Skin epidermis (tissue), 12 donors: ENCODE measurements at regions not wholly inside any gene's neighbourhood (a gene's known extent, or its start where the extent isn't known, plus 50 kb on each side); places are given as distances from the start of the nearest gene placed in this dataset.
A peak's percentile ranks its signal among the peaks of the same experiment; 100 is the strongest.

Experiments used
- H3K27ac ChIP-seq, 21 experiments: fragments of 200-600 bp; sonication (generic) in 11 of 21; one replicate each; pipeline ENCODE4 v1.5.0; 2020; ENCODE audit warnings: mild to moderate bottlenecking in 3 of 21, inconsistent platforms in 2 of 21, moderate library complexity in 2 of 21
- H3K4me3 ChIP-seq, 7 experiments: fragments of 200-600 bp; sonication (generic) in 2 of 7; one replicate each; pipeline ENCODE4 v1.5.0; 2020; ENCODE audit warnings: inconsistent platforms in 2 of 7, mild to moderate bottlenecking in 2 of 7, moderate library complexity in 1 of 7

- no peak overlapping the region for H3K27ac ChIP-seq
These were observed 324.9 kb upstream of the SLC14A2 start for GRCh38 chr18:45290364-45290763.

GRCh38 chr18:45291621-45292615 is 323.4 kb upstream of the SLC14A2 start:
- H3K4me3 ChIP-seq, result no peak overlapping the region
- H3K27ac ChIP-seq, result no peak overlapping the region

More at GRCh38 chr18:45290364-45290763, 324.9 kb upstream of the SLC14A2 start:
- no peak overlapping the region for H3K4me3 ChIP-seq

GRCh38 chr18:45295388-45295787 is 319.9 kb upstream of the SLC14A2 start:
- no peak overlapping the region for H3K4me3 ChIP-seq
- H3K27ac ChIP-seq, result no peak overlapping the region

DNA sequence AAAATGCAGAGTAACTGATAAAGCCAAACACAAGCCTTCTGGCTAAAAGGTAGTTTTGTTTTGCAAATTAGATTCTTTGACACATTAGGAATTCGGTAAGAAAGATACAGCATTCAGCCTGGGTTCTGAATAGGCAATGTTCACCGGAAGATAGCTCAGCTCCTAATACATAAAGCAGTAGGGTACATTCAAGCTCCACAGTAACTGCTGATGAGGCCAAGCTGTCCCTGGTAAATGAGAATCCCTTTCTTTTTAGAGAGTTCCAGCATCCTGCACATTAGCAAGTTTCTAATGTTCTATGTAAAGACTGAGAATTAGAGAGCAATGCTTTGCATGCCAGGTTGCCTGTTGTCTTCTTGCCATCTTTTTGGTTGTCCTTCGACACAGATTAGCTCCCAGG is 316.3 kb upstream of the SLC14A2 start:
- H3K27ac ChIP-seq, result no peak overlapping the region
- H3K4me3 ChIP-seq, result no peak overlapping the region

- H3K4me3 ChIP-seq, result no peak overlapping the region
- H3K27ac ChIP-seq, result no peak overlapping the region
These were observed 312.2 kb upstream of the SLC14A2 start for GRCh38 chr18:45303026-45303425.

- Histone ChIP-seq H3K4me3 (no peak overlapping the region), H3K27ac (no peak overlapping the region)
These were observed 310.7 kb upstream of the SLC14A2 start for GRCh38 chr18:45304558-45304957.

DNA sequence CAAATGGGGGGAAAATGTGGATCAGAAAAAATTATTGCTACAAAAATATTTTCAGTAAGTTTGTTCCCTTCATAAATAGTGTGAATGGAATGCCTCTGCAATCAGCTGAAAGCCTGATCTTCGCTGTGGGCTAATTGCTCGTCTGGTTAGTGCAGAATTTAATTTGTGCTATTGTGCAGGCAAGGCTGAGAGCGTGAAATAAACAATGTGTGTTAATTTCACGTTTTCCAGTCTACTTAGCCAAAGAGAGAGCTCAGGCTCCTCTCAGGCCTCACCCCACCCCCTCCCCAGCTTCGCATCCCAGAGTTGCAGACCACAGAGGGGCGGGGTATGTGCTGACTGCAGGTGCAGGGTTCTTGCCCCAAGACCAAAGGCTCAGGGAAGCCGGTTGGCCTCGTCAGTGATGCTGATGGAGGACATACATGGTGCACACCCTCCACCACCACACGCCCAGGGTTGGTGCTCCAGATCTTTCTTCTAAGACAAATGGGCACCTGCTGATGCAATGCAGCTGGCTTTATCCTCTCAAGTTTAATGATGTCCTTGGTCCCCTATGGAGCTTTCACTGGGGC is 302.6 kb upstream of the SLC14A2 start:
- H3K4me3 ChIP-seq, result no peak overlapping the region
- H3K27ac ChIP-seq, result no peak overlapping the region

GRCh38 chr18:45316127-45316526 is 299.1 kb upstream of the SLC14A2 start:
- H3K4me3 ChIP-seq, result no peak overlapping the region
- no peak overlapping the region for H3K27ac ChIP-seq

GRCh38 chr18:45317948-45318640 is 297.2 kb upstream of the SLC14A2 start:
- Histone ChIP-seq H3K4me3 (no peak overlapping the region), H3K27ac (no peak overlapping the region)

DNA sequence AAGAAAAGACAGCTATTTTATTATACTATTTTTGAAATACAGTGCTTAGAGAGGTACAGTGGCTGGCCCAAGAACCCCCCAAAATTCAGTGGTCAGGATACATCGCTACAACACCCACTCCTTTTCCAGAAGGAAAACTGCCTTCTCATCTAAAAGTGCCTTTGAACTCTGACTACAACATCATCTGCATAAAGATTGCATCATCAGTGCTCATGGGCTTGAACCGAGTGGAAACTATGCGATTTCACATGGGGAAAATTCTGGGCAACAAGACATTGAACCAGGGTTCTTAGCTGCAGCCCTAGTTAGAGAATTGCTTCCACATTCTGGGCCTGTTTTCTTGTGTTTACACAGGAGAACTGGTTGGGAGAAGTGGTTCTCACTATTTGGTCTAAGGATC is 294.6 kb upstream of the SLC14A2 start:
- Histone ChIP-seq H3K27ac (no peak overlapping the region), H3K4me3 (no peak overlapping the region)

- Histone ChIP-seq H3K27ac (no peak overlapping the region), H3K4me3 (no peak overlapping the region)
These were observed 293.8 kb upstream of the SLC14A2 start for GRCh38 chr18:45321520-45321919.

- no peak overlapping the region for H3K4me3 ChIP-seq
- no peak overlapping the region for H3K27ac ChIP-seq
These were observed 292.9 kb upstream of the SLC14A2 start for GRCh38 chr18:45322343-45322742.

DNA sequence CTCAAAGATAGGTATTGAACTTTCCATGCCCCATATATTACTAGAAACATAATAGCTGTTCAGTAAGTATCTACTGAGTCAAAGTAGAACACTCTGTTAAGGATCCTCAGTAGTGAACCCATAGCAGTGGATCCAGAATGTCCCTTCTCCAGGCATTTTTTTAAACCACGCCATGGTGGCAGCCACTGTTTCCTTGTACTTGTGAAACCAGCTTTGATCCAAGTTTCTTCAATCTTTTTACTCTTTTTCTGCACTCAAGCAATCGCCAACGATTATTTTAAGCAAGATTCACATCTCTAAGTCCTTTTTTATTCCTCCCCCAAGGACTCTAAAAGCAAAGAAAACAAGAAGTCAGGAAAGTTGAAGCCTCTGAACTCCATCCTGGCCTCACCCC is 291.2 kb upstream of the SLC14A2 start:
- peak overlapping the region in 6 of 21 experiments; percentile 6 to 77 (median 33) for H3K27ac ChIP-seq

GRCh38 chr18:45324495-45325113 is 290.7 kb upstream of the SLC14A2 start:
- Histone ChIP-seq H3K4me3 (no peak overlapping the region), H3K27ac (peak overlapping the region in 7 of 21 experiments; percentile 6 to 77 (median 32))

More for the DNA sequence above, 291.2 kb upstream of the SLC14A2 start:
- H3K4me3 ChIP-seq, result no peak overlapping the region

DNA sequence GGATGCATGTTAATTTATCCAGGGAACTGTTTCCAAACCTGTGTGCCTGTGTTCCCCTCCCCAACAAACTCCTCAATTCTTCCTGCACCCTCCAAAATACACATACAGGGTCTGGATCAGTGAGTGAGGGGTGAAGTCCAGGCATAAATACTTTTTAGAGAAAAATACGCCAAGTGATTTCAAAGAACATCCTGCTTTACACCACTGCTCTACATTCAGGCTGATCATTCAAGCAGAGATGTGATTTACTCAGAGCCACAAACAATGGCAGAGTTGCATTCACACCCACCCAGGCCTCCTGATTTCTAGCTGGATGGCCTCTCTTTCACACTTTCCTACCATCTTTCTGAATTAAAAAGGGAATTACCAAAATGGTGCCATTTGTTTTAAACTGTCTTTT is 289.5 kb upstream of the SLC14A2 start:
- H3K27ac ChIP-seq, result peak overlapping the region in 1 of 21 experiments; percentile 77
- H3K4me3 ChIP-seq, result no peak overlapping the region

DNA sequence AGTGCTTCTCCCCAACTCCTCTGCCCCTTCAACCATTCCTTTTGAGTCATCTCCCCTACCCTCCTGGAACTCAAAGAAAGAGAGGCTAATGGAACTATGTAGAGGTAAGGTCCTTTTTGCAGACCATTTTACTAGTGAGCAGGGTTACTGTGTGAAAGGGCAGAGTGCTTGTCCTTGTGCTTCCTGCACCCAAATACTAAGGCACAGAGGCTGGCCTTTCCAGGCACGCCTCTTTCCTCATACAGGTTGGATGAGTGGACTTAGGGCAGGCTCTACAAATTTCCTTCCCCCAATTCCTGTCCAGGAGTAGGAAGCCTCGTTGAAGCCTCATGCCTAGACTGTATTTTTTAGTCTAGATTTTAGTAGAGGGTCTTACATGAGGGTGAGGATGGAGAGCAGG is 288.8 kb upstream of the SLC14A2 start:
- peak overlapping the region in 1 of 21 experiments; percentile 75 for H3K27ac ChIP-seq
- H3K4me3 ChIP-seq, result no peak overlapping the region

DNA sequence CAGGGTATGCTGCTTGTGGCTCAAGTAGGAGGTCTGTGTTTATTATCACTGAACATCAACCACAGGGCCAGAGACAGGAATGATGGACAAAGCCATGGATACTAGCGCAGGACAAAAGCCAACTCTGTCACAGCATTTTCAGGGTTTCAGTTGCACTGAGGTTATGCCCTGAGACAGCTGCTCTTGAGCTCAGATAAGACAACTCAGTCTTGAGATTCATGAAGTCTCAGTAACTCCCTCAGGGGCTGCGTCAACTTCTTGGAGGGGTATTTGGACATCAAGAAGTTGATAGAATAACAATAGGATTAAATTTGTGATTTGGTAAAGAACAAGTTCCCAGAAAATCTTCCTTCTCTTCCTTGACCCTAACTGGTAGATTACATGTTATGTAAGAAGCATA is 287.0 kb upstream of the SLC14A2 start:
- Histone ChIP-seq H3K4me3 (no peak overlapping the region), H3K27ac (peak overlapping the region in 9 of 21 experiments; percentile 24 to 75 (median 33))

GRCh38 chr18:45328811-45329210 is 286.5 kb upstream of the SLC14A2 start:
- H3K27ac ChIP-seq, result peak overlapping the region in 7 of 21 experiments; percentile 10 to 75 (median 48)
- no peak overlapping the region for H3K4me3 ChIP-seq

DNA sequence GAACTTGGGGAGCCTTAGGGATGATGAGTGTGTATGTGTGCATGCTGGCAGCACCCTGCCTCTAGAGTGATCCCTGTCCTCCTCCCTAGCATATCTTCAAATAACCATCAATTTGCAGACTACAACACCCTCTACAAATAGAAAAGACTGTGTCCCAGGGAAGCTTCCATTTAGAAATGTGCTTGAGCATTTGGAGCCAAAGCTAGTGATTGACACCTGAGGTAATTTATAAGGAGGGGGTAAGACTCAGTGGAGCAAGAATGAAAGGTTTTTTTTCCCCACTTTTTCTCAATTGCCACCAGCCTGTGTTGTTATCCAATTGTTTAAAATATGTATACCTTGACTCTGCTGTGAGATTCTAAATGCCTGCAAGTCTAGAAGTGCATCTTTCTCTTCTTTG is 286.0 kb upstream of the SLC14A2 start:
- peak overlapping the region in 7 of 21 experiments; percentile 10 to 75 (median 48) for H3K27ac ChIP-seq
- H3K4me3 ChIP-seq, result no peak overlapping the region

DNA sequence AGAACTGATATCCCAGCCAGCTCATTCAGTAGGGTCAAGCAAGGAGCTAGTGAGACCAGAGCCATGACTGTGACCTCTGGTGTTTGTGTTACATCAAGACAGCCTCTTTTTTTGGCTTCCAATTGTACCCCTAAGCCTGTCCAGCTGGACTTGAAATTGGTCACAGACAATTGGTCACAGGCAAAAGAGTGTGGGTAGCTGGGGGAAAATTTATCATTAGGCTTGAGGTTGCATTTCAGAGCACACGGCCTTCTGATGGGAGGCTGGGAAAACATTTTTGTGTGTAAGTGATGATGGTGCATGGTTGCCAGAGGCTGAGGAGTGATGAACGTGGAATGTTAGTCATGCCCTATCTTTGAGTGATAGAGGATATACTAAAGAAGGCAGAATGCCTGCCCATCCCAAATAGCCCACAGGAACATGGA is 285.1 kb upstream of the SLC14A2 start:
- no peak overlapping the region for H3K4me3 ChIP-seq
- H3K27ac ChIP-seq, result peak overlapping the region in 2 of 21 experiments; percentile 38 to 64
